D721Med (cell line): ENCODE measurements at regions not wholly inside any gene's neighbourhood (a gene's known extent, or its start where the extent isn't known, plus 50 kb on each side); places are given as distances from the start of the nearest gene placed in this dataset.

Experiments used
- DNase-seq: peaks from one replicate; pipeline ENCODE4 v3.0.0; 2011; ENCODE audit warnings: low spot score; ENCODE audit not compliant: insufficient read length
- FAIRE-seq: peaks from 2 replicates; lab custom pipeline; 2011; peaks lifted over from hg19 to GRCh38; lab: Jason Lieb, UNC
- CTCF ChIP-seq: IDR thresholded peaks from 2 replicates; pipeline ENCODE4 v1.5.1; 2012; ENCODE audit warnings: mild to moderate bottlenecking, control low read depth; ENCODE audit not compliant: insufficient read depth; ENCODE audit errors: missing control alignments

- no peak for DNase-seq
- FAIRE-seq, result no peak
- TF ChIP-seq CTCF, result no peak
Measured at GRCh38 chr4:100849319-100849718, 331.5 kb upstream of the EMCN start.

GRCh38 chr4:100848841-100849240 lies 331.0 kb upstream of the EMCN start:
- DNase-seq (no peak), FAIRE-seq (no peak)
- no peak for TF ChIP-seq CTCF

DNA sequence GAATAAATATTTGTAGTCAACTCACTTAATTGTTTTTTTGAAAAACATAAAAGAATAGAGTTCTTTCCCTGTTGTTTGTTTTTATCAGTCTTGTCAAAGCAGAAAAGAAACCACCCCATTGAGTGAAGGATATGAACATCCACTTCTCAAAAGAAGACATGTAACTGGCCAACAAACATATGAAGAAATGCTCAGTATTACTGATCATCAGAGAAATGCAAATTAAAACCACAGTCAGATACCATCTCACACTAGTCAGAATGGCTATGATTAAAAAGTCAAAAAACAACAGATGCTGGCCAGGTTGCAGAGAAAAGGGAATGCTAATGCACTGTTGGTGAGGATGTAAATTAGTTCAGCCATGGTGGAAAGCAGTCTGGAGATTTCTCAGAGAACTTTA lies 326.1 kb upstream of the EMCN start:
- FAIRE-seq (no peak), DNase-seq (no peak)
- no peak for TF ChIP-seq CTCF

DNA sequence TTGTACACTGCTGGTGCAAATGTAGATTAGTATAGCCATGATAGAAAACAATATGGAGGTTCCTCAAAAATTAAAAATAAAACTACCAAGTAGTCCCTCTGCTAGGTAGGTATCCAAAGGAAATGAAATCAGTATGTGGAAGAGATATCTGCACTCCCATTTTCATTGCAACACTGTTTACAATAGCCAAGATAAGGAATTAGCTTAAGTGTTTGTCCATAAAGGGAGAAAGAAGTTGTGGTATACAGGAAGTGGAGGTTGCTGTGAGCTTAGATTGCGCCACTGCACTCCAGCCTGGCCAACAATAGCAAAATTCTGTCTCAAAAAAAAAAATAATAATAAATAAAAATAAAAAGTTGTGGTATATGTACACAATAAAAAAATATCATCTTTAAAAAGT lies 325.0 kb upstream of the EMCN start:
- FAIRE-seq (no peak), DNase-seq (no peak)
- TF ChIP-seq CTCF, result no peak

DNA sequence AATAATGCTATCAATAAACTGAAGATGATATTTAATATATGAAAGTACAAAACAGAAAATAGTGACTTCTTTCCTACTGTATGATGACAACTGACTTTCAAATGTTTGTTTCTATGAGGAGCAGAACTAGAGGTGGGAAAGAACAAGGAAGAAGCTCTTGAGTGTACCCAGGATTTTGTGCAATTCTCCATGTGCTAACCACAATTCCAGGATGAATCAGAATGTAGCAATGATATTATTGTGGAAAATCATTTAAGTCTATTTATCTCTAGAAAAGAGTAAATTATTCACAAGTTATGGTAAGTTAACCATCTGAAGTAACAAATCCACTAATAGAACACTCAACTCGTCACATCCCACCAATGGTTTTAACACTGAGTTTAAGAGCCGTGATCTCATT lies 324.1 kb upstream of the EMCN start:
- FAIRE-seq, result no peak
- DNase-seq, result no peak
- no peak for TF ChIP-seq CTCF

GRCh38 chr4:100839712-100840111 lies 321.9 kb upstream of the EMCN start:
- DNase-seq (no peak), FAIRE-seq (no peak)
- no peak for TF ChIP-seq CTCF

DNA sequence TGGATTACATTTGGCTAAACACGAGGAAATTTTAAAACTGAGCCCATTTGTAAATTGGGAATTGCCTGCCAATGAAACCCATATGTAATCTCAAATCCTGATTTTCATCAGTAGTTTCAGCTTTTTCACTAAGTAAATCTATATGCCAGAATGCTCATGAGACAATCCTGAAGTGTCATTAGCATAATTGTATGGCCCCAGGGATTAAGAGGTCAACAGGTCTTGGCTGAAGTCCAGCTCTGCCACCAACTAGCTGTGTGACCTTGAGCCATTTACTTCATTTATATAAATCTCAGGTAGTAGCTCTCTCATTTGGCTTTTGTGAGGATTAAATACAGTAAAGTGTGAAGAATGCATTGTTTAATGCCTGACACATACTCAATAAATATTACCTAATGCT lies 320.5 kb upstream of the EMCN start:
- FAIRE-seq, result no peak
- no peak for TF ChIP-seq CTCF
- DNase-seq, result no peak
